ENCODE measurements at regions not wholly inside any gene's neighbourhood (a gene's known extent, or its start where the extent isn't known, plus 50 kb on each side); places are given as distances from the start of the nearest gene placed in this dataset.

DNA sequence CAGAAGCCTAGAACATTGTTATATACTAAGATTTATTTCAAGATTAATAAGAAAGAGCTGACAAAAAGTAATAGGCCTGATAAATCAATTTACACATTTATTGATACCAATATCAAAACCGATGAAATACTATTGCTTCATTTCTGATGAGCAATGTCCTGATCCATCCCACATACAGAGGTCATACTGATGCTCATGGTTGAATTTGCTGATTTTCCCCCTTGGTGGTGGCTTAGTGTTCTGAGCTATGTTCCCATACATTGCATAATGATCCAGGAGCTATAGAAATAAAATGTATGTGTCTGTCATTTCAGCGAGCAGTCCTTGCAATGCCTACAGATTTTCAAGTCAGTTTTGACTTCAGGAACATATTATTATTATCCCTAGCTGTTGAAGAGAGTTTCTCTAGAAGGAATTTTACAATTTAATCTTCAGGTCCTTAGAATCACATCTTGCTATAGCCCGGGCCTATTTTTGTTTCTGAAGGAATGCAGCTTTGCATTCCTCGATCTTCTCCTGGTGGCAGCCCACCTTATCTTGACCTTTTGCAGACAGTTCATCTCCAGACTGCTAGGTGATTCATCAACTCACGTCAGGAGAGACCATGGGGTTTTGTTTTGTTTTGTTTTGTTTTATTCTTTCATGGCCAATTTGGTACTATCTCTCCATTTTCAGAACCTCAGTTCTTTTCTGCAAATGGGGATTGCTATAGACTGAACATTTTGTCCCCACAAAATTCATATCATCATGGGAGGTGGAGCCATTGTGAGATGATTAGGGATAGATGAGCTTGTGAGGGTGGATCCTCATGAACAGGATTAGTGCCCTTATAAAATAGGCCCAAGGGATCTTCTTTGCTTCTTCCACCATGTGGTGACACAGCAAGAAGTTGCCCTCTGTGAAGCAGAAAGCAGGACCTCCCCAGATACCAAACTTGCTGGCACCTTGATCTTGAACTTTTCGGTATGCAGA is 465.6 kb upstream of the IGFBP3 start:
- no peak overlapping the region for H3K4me3 ChIP-seq (ENCODE audit: low read depth, low read length)
- TF ChIP-seq, protein P1, sequence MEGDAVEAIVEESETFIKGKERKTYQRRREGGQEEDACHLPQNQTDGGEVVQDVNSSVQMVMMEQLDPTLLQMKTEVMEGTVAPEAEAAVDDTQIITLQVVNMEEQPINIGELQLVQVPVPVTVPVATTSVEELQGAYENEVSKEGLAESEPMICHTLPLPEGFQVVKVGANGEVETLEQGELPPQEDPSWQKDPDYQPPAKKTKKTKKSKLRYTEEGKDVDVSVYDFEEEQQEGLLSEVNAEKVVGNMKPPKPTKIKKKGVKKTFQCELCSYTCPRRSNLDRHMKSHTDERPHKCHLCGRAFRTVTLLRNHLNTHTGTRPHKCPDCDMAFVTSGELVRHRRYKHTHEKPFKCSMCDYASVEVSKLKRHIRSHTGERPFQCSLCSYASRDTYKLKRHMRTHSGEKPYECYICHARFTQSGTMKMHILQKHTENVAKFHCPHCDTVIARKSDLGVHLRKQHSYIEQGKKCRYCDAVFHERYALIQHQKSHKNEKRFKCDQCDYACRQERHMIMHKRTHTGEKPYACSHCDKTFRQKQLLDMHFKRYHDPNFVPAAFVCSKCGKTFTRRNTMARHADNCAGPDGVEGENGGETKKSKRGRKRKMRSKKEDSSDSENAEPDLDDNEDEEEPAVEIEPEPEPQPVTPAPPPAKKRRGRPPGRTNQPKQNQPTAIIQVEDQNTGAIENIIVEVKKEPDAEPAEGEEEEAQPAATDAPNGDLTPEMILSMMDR (IDR thresholded peaks at IDR 0.05; ENCODE audit: low read depth, low read length) = no peak

DNA sequence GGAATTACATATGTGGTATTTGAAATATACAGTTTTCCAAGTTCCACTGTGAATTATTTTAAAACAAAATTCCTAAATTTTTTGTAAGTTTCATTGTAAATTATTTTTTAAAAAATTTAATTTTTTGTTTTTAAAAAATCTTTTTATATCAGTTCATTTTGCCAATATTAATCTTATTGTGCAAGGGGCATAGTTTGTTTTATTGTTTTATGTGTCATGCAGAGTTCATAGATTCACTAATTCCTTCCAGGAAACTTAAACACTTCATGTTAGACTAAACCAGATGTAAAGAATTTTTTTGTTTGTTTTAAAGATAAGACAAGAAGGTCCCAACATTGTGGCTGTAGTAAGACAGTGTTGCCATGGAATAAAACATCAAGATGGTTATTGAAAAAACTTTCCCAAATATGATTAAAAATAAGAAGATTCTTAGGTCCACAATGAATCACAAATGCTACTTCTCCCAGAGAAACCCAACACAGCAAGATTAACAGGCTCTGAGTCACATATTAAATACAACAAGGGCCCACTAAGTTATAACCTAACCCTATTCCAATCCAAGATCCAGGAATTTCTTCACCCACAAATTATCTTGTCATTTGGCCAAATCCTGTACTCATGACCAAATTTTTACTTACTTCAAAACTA is 464.7 kb upstream of the IGFBP3 start:
- H3K4me3 ChIP-seq (ENCODE audit: low read depth, low read length) = no peak overlapping the region

DNA sequence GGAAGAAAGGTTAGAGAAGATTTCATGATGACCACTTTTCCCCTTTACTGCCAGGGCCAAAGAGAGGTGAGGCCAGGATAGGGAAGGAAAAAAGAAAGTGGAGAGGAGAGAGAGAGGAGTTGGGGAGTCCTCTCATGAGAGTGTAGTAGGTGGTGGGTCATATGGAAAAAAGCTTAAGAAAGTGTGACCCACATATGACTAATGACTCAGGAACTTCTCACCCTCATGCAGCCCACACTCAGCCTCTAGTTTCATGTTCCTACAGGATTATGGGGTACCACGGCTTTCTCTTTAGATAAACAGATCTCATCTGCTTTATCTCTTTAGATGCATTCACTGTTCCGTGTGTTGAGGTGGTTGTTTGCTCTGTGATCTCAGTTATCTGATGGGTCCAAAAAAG is 462.5 kb upstream of the IGFBP3 start:
- no peak overlapping the region for H3K4me3 ChIP-seq (ENCODE audit: low read depth, low read length)
- TF ChIP-seq, protein P1 (IDR thresholded peaks at IDR 0.05; ENCODE audit: low read depth, low read length) = no peak

More for the DNA sequence above, 464.7 kb upstream of the IGFBP3 start:
- TF ChIP-seq, protein P1 (IDR thresholded peaks at IDR 0.05; ENCODE audit: low read depth, low read length) = no peak

DNA sequence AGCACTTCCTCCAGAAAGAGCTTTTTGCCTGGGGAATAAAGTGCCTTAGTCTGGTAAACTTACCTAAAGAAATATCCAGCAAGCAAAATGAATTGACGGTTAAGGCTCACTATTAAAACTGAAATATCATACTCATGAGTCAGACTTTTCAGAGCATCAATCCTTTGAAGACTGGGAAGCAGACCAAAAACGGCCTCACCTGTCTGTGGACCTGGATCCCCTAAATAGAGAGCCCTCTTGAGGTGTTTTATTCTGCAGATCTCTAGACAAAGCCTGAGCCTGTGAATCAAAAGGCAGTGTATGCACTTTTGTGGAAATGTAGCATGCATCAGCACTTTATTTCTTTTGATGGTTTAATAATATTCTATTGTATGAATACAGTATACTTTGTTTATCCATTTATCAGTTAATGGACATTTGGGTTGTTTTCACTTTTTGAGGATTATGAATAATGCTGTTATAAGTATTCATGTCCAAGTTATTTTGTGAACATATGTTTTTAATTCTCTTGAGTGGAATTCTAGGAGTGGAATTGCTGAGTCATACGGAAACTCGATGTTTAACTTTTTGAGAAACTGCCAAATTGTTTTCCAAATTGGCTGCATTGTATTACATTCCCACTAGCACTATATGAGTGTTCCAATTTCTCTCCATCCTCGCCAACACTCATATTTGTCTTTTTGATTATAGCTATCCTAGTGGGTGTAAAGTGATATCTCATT is 449.0 kb upstream of the IGFBP3 start:
- no peak overlapping the region for H3K4me3 ChIP-seq (ENCODE audit: low read depth, low read length)
- TF ChIP-seq, protein P1 (IDR thresholded peaks at IDR 0.05; ENCODE audit: low read depth, low read length) = no peak

DNA sequence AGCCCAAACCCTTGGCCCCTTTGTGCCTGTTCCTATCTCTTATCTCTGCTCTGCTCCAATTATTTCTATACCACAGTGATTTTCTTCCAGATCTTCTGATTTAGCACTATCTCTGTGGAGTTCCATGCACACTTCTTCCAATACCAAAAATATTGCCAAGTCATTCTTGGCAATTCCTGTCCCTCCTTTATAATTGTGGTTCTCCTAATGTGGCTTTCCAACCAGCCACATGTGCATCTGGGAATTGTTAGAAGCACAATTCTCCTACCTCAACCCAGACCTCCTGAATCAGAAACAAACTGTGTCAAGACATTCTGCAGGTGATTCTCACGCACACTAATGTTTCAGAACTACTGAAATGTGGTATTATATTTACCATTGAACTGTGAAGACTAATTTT is 447.8 kb upstream of the IGFBP3 start:
- TF ChIP-seq, protein P1 (IDR thresholded peaks at IDR 0.05; ENCODE audit: low read depth, low read length) = no peak

DNA sequence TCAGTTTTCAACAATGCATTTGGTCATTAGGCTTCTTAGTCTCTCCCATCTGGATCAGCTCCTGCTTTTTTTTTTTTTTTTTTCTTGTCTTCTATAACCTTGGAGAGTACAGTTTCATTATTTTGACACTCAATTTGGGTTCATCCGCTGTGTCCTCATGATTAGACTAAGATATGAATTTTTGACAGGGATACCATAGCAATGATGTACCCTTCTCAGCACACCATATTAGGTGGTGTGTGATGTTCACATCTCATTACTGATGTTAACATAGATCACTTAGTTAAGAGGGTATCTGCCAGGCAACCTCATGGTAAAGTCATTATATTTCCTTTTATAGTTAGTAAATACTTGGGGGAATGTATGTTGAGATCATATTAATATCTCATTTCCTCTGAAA is 445.5 kb upstream of the IGFBP3 start:
- H3K4me3 ChIP-seq (ENCODE audit: low read depth, low read length) = no peak overlapping the region
- TF ChIP-seq, protein P1 (IDR thresholded peaks at IDR 0.05; ENCODE audit: low read depth, low read length) = no peak

More for the DNA sequence above, 447.8 kb upstream of the IGFBP3 start:
- H3K4me3 ChIP-seq (ENCODE audit: low read depth, low read length) = no peak overlapping the region

Measured in WI38 (cell line).